Gastrocnemius medialis (tissue), 4 donors: ENCODE measurements at regions not wholly inside any gene's neighbourhood (a gene's known extent, or its start where the extent isn't known, plus 50 kb on each side); places are given as distances from the start of the nearest gene placed in this dataset.

ENCODE experiments used
- ATAC-seq, 2 donors: fragments of 150-250 bp; one replicate each; pipeline ENCODE4 v1.9.1; 2016
- DNase-seq, 2 donors: peaks; one replicate each; pipeline ENCODE4 v3.0.0-alpha.2; 2019
- H3K27ac ChIP-seq, 4 donors: fragments of 200-600 bp; sonication (generic); 1 replicate in 1 of 4; 2 replicates in 3 of 4; pipeline ENCODE4 v1.5.1; 2016 to 2018; ENCODE audit warnings: mild to moderate bottlenecking in 2 of 4, moderate library complexity in 1 of 4
- H3K27me3 ChIP-seq, 3 donors: fragments of 200-600 bp; sonication (generic) in 2 of 3; 1 replicate in 1 of 3; 2 replicates in 2 of 3; pipeline versions ENCODE4 v1.5.1 to v1.6.0; 2016 to 2019; ENCODE audit warnings: mild to moderate bottlenecking in 1 of 3, moderate library complexity in 1 of 3
- H3K36me3 ChIP-seq, 2 donors: fragments of 200-600 bp; sonication (generic) in 1 of 2; one replicate each; pipeline ENCODE4 v1.5.1; 2017 to 2018
- H3K4me1 ChIP-seq, 2 donors: fragments of 200-600 bp; sonication (generic) in 1 of 2; one replicate each; pipeline ENCODE4 v1.5.1; 2016 to 2017; ENCODE audit warnings: mild to moderate bottlenecking in 2 of 2
- H3K4me3 ChIP-seq, 4 donors: fragments of 200-600 bp; sonication (generic) in 3 of 4; 1 replicate in 1 of 4; 2 replicates in 3 of 4; pipeline ENCODE4 v1.5.1; 2016 to 2019; ENCODE audit warnings: mild to moderate bottlenecking in 2 of 4
- H3K9me3 ChIP-seq, 3 donors: fragments of 200-600 bp; sonication (generic) in 2 of 3; 1 replicate in 1 of 3; 2 replicates in 2 of 3; pipeline ENCODE4 v1.5.1; 2016 to 2019
- CTCF ChIP-seq, 5 experiments: fragments of 450-650 bp in 3 of 5; fragments of 200-600 bp in 2 of 5; sonication (generic) in 2 of 5; IDR thresholded peaks in 4 of 5; conservative IDR thresholded peaks in 1 of 5; 1 replicate in 4 of 5; 2 replicates in 1 of 5; pipeline ENCODE4 v1.5.1; 2016 to 2019; ENCODE audit warnings: antibody characterized with exemption in 5 of 5, mild to moderate bottlenecking in 3 of 5, moderate library complexity in 3 of 5
- POLR2A ChIP-seq, 2 donors: fragments of 450-650 bp; IDR thresholded peaks; one replicate each; pipeline ENCODE4 v1.6.1; 2017; ENCODE audit warnings: antibody characterized with exemption in 2 of 2, mild to moderate bottlenecking in 2 of 2, moderate library complexity in 2 of 2
- in situ Hi-C, 4 donors: fragments of 200-750 bp; cut with MboI; loops; one replicate each; pipeline versions ENCODE4 v1.15.0 to v1.8.0; 2017; ENCODE audit warnings: low sequenced_read_pairs in 4 of 4
- intact Hi-C: fragments of 100-400 bp; cut with DNase I; formaldehyde crosslinking; loops from one replicate; pipeline ENCODE4 v1.15.1; 2023; ENCODE audit warnings: low total_unique reads

- intact Hi-C loops (no loop called here), in situ Hi-C loops (no loop called here)
- Histone ChIP-seq H3K4me1 (no peaks in the 10 kb centered on the region), H3K36me3 (no peaks in the 10 kb centered on the region), H3K27ac (no peak overlapping the region), H3K27me3 (no peaks in the 10 kb centered on the region), H3K4me3 (no peak overlapping the region), H3K9me3 (no peaks in the 10 kb centered on the region)
- TF ChIP-seq CTCF (IDR thresholded peaks at IDR 0.05 in 4 of 5, conservative IDR thresholded peaks at IDR 0.05 in 1 of 5) (no peak), POLR2A (IDR thresholded peaks at IDR 0.05) (no peak)
- no peak for DNase-seq
- no peak for ATAC-seq
Observed at GRCh38 chr15:25624504-25625177, 185.8 kb upstream of the UBE3A start.

- intact Hi-C loops = no loop called here
- ATAC-seq (no peak), DNase-seq (no peak)
- H3K27ac ChIP-seq = no peak overlapping the region
- H3K9me3 ChIP-seq = no peaks in the 10 kb centered on the region
- H3K4me1 ChIP-seq = no peaks in the 10 kb centered on the region
- TF ChIP-seq CTCF (IDR thresholded peaks at IDR 0.05 in 4 of 5, conservative IDR thresholded peaks at IDR 0.05 in 1 of 5) (no peak), POLR2A (IDR thresholded peaks at IDR 0.05) (no peak)
- H3K36me3 ChIP-seq = no peaks in the 10 kb centered on the region
- in situ Hi-C loops = no loop called here
- H3K27me3 ChIP-seq = no peaks in the 10 kb centered on the region
- no peak overlapping the region for H3K4me3 ChIP-seq
Observed at GRCh38 chr15:25623708-25624107, 184.9 kb upstream of the UBE3A start.

GRCh38 chr15:25620466-25620865, 181.6 kb upstream of the UBE3A start:
- no peak for ATAC-seq
- intact Hi-C loops (no loop called here), in situ Hi-C loops (no loop called here)
- no peak for TF ChIP-seq CTCF (IDR thresholded peaks at IDR 0.05 in 4 of 5, conservative IDR thresholded peaks at IDR 0.05 in 1 of 5)
- no peak for TF ChIP-seq POLR2A (IDR thresholded peaks at IDR 0.05)
- Histone ChIP-seq H3K27me3 (no peaks in the 10 kb centered on the region), H3K9me3 (no peaks in the 10 kb centered on the region), H3K4me3 (no peak overlapping the region), H3K27ac (no peak overlapping the region), H3K36me3 (no peaks in the 10 kb centered on the region), H3K4me1 (no peaks in the 10 kb centered on the region)
- DNase-seq = no peak

DNA sequence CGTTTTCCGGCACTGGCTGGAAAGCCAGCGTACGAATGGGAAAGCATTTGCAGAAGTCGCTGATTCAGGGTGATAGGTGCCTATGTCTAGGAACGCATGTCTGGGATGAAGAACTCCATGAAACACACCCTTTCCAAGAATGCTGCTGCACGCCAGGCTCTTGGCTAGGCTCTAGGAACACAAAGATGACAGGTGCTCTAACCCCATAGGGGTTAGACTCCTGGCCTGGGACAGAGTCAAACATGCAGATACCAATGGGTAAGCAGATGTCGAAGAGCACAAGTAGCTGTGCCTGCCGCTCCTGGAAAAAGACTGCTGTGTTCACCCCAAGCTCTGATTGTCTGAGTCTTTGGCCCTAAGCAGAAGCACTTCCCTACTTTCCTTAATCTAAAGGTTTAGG, 180.9 kb upstream of the UBE3A start:
- no peaks in the 10 kb centered on the region for H3K36me3 ChIP-seq
- intact Hi-C loops = no loop called here
- ATAC-seq = no peak
- H3K4me1 ChIP-seq = no peaks in the 10 kb centered on the region
- no peak overlapping the region for H3K27ac ChIP-seq
- DNase-seq = no peak
- H3K4me3 ChIP-seq = no peak overlapping the region
- TF ChIP-seq CTCF (IDR thresholded peaks at IDR 0.05 in 4 of 5, conservative IDR thresholded peaks at IDR 0.05 in 1 of 5) = no peak
- TF ChIP-seq POLR2A (IDR thresholded peaks at IDR 0.05) = no peak
- H3K9me3 ChIP-seq = no peaks in the 10 kb centered on the region
- no peaks in the 10 kb centered on the region for H3K27me3 ChIP-seq
- in situ Hi-C loops = no loop called here

GRCh38 chr15:25619076-25619475, 180.3 kb upstream of the UBE3A start:
- no peak for DNase-seq
- no peak for ATAC-seq
- Histone ChIP-seq H3K4me3 (no peak overlapping the region), H3K27me3 (no peaks in the 10 kb centered on the region), H3K27ac (no peak overlapping the region), H3K9me3 (no peaks in the 10 kb centered on the region), H3K36me3 (no peaks in the 10 kb centered on the region), H3K4me1 (no peaks in the 10 kb centered on the region)
- in situ Hi-C loops (no loop called here), intact Hi-C loops (no loop called here)
- TF ChIP-seq CTCF (IDR thresholded peaks at IDR 0.05 in 4 of 5, conservative IDR thresholded peaks at IDR 0.05 in 1 of 5) = no peak
- no peak for TF ChIP-seq POLR2A (IDR thresholded peaks at IDR 0.05)
